Keratinocyte (primary cell): ENCODE measurements at regions not wholly inside any gene's neighbourhood (a gene's known extent, or its start where the extent isn't known, plus 50 kb on each side); places are given as distances from the start of the nearest gene placed in this dataset.

Experiments
- DNase-seq: peaks from one replicate; pipeline ENCODE4 v3.0.0-alpha.2; 2011; ENCODE audit warnings: low read depth, missing footprints, low spot score
- FAIRE-seq: peaks from 2 replicates; lab custom pipeline; 2011; peaks lifted over from hg19 to GRCh38; lab: Jason Lieb, UNC
- H2AFZ ChIP-seq: 2 replicates; pipeline ENCODE4 v1.6.0; 2012; ENCODE audit warnings: low read length, control low read depth, inconsistent platforms; ENCODE audit not compliant: control insufficient read depth
- H3K27ac ChIP-seq: 2 replicates; pipeline ENCODE4 v1.5.1; 2011; ENCODE audit warnings: low read length; ENCODE audit not compliant: control insufficient read depth, insufficient read depth
- H3K27me3 ChIP-seq: 3 replicates; pipeline ENCODE4 v1.6.0; 2011; ENCODE audit warnings: low read length; ENCODE audit not compliant: control insufficient read depth, insufficient read depth; ENCODE audit errors: extremely low read depth
- H3K36me3 ChIP-seq, 2 experiments: 2 replicates in 1 of 2; 3 replicates in 1 of 2; pipeline ENCODE4 v1.5.1; 2011; ENCODE audit warnings: low read length in 2 of 2, mild to moderate bottlenecking in 1 of 2; ENCODE audit not compliant: control insufficient read depth in 2 of 2, insufficient read depth in 2 of 2; ENCODE audit errors: extremely low read depth in 1 of 2
- H3K4me1 ChIP-seq: 3 replicates; pipeline ENCODE4 v1.5.1; 2011; ENCODE audit warnings: low read length; ENCODE audit not compliant: control insufficient read depth, insufficient read depth; ENCODE audit errors: extremely low read depth
- H3K4me2 ChIP-seq: 3 replicates; pipeline ENCODE4 v1.6.0; 2011; ENCODE audit warnings: low read depth, low read length; ENCODE audit not compliant: control insufficient read depth, insufficient read depth; ENCODE audit errors: extremely low read depth
- H3K4me3 ChIP-seq, 3 experiments: fragments of 200-600 bp in 1 of 3; sonication (generic) in 1 of 3; 2 replicates in 2 of 3; 3 replicates in 1 of 3; pipeline ENCODE4 v1.5.1; 2011 to 2016; ENCODE audit warnings: low read length in 3 of 3, mild to moderate bottlenecking in 3 of 3, control low read depth in 2 of 3, inconsistent platforms in 1 of 3, low read depth in 1 of 3, mixed read lengths in 1 of 3, mixed run types in 1 of 3, moderate library complexity in 1 of 3; ENCODE audit not compliant: control insufficient read depth in 2 of 3, insufficient read depth in 2 of 3; ENCODE audit errors: extremely low read depth in 1 of 3
- H3K79me2 ChIP-seq: 2 replicates; pipeline ENCODE4 v1.6.0; 2012; ENCODE audit warnings: low read length; ENCODE audit not compliant: control insufficient read depth, insufficient read depth
- H3K9ac ChIP-seq: 3 replicates; pipeline ENCODE4 v1.6.0; 2011; ENCODE audit warnings: low read length; ENCODE audit not compliant: control insufficient read depth, insufficient read depth; ENCODE audit errors: extremely low read depth
- H3K9me1 ChIP-seq: 3 replicates; pipeline ENCODE4 v1.6.0; 2011; ENCODE audit warnings: low read length; ENCODE audit not compliant: control insufficient read depth, insufficient read depth; ENCODE audit errors: extremely low read depth
- H3K9me3 ChIP-seq: 2 replicates; pipeline ENCODE4 v1.5.1; 2012; ENCODE audit warnings: low read depth, low read length; ENCODE audit not compliant: control insufficient read depth
- H4K20me1 ChIP-seq: 3 replicates; pipeline ENCODE4 v1.6.0; 2011; ENCODE audit warnings: low read length; ENCODE audit not compliant: control insufficient read depth, insufficient read depth; ENCODE audit errors: extremely low read depth
- EZH2 ChIP-seq: IDR thresholded peaks from one replicate; pipeline ENCODE4 v1.6.1; 2012; ENCODE audit warnings: inconsistent platforms, mild to moderate bottlenecking, low read length, moderate library complexity
- dilution Hi-C: fragments of 300-500 bp; cut with MboI; formaldehyde crosslinking; loops from one replicate; pipeline ENCODE4 v1.7.0; 2020; ENCODE audit warnings: low sequenced_read_pairs; ENCODE audit not compliant: extremely low pct_ligation_motif_present
- TF ChIP-seq, protein P1 (sequence below), 3 experiments: IDR thresholded peaks in 1 of 3; conservative IDR thresholded peaks in 1 of 3; optimal IDR thresholded peaks in 1 of 3; 2 replicates in 2 of 3; 3 replicates in 1 of 3; pipeline versions ENCODE3 to v1.5.1; 2011; ENCODE audit warnings: low read length in 3 of 3, mild to moderate bottlenecking in 3 of 3, moderate library complexity in 2 of 3, control low read depth in 1 of 3, inconsistent platforms in 1 of 3; ENCODE audit not compliant: insufficient read depth in 2 of 3; ENCODE audit errors: extremely low read depth in 1 of 3

- Histone ChIP-seq H3K4me3 (no peak overlapping the region), H2AFZ (no peak overlapping the region), H3K27me3 (no peaks in the 10 kb centered on the region), H3K79me2 (no peaks in the 10 kb centered on the region), H3K4me1 (no peaks in the 10 kb centered on the region), H3K27ac (no peak overlapping the region), H3K9me1 (no peaks in the 10 kb centered on the region), H3K36me3 (no peaks in the 10 kb centered on the region), H3K9me3 (no peaks in the 10 kb centered on the region), H4K20me1 (no peaks in the 10 kb centered on the region), H3K4me2 (no peak overlapping the region), H3K9ac (no peak overlapping the region)
- DNase-seq: no peak
- TF ChIP-seq, protein P1, sequence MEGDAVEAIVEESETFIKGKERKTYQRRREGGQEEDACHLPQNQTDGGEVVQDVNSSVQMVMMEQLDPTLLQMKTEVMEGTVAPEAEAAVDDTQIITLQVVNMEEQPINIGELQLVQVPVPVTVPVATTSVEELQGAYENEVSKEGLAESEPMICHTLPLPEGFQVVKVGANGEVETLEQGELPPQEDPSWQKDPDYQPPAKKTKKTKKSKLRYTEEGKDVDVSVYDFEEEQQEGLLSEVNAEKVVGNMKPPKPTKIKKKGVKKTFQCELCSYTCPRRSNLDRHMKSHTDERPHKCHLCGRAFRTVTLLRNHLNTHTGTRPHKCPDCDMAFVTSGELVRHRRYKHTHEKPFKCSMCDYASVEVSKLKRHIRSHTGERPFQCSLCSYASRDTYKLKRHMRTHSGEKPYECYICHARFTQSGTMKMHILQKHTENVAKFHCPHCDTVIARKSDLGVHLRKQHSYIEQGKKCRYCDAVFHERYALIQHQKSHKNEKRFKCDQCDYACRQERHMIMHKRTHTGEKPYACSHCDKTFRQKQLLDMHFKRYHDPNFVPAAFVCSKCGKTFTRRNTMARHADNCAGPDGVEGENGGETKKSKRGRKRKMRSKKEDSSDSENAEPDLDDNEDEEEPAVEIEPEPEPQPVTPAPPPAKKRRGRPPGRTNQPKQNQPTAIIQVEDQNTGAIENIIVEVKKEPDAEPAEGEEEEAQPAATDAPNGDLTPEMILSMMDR (optimal IDR thresholded peaks at IDR 0.05 in 1 of 3, IDR thresholded peaks at IDR 0.05 in 1 of 3, conservative IDR thresholded peaks at IDR 0.05 in 1 of 3; ENCODE audit: extremely low read depth in 1 of 3, insufficient read depth in 2 of 3, low read length in 3 of 3): no peak
- no peak for TF ChIP-seq EZH2
- dilution Hi-C loops: no loop called here
- no peak for FAIRE-seq
Observed at GRCh38 chr3:116864590-116864927, 155.0 kb downstream of the TUSC7 start.

DNA sequence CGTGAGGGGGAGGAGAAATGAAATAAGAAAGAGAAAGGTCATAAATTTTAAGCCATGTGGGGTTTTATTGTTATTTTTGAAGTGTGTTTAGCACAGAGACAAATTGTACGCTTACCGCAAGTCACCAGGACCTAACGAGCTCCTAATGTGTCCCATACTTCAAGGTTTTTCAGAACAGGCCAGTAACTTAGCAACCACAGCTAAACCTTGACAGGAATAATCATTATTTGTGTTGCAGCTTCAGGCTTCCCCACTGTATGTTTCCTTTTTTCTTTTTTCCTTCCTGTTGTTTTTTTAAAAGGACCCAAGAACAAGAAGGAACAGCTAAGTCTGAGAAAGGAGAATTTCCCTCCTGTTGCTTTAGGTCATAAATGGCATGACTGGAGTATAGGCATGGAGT, 160.8 kb downstream of the TUSC7 start:
- dilution Hi-C loops: no loop called here
- no peak for FAIRE-seq

More for the DNA sequence above, 160.8 kb downstream of the TUSC7 start:
- no peak overlapping the region for H3K9ac ChIP-seq
- no peaks in the 10 kb centered on the region for H4K20me1 ChIP-seq
- H3K4me2 ChIP-seq: no peak overlapping the region
- DNase-seq: no peak
- H3K4me3 ChIP-seq: no peak overlapping the region
- no peaks in the 10 kb centered on the region for H3K9me3 ChIP-seq
- H3K4me1 ChIP-seq: no peaks in the 10 kb centered on the region
- H3K36me3 ChIP-seq: no peaks in the 10 kb centered on the region
- TF ChIP-seq, protein P1 (optimal IDR thresholded peaks at IDR 0.05 in 1 of 3, IDR thresholded peaks at IDR 0.05 in 1 of 3, conservative IDR thresholded peaks at IDR 0.05 in 1 of 3; ENCODE audit: extremely low read depth in 1 of 3, insufficient read depth in 2 of 3, low read length in 3 of 3): no peak
- TF ChIP-seq EZH2: no peak
- no peaks in the 10 kb centered on the region for H3K79me2 ChIP-seq
- H2AFZ ChIP-seq: no peak overlapping the region
- no peak overlapping the region for H3K27ac ChIP-seq
- no peaks in the 10 kb centered on the region for H3K27me3 ChIP-seq
- H3K9me1 ChIP-seq: no peaks in the 10 kb centered on the region
